ENCODE measurements at regions not wholly inside any gene's neighbourhood (a gene's known extent, or its start where the extent isn't known, plus 50 kb on each side); places are given as distances from the start of the nearest gene placed in this dataset.

GRCh38 chrX:118878977-118879376, 55.4 kb downstream of the ZCCHC12 start:
- Histone ChIP-seq H3K4me3 (replicated peaks; ENCODE audit: low read depth, low read length) (no peak overlapping the region), H3K36me3 (ENCODE audit: control insufficient read depth, insufficient read depth, low read length) (no peaks in the 10 kb centered on the region), H3K27me3 (replicated peaks; ENCODE audit: control insufficient read depth, insufficient read depth, low read length) (no peaks in the 10 kb centered on the region)
- peak; percentile 1 for DNase-seq (ENCODE audit: extremely low read depth, insufficient read length)
- TF ChIP-seq CTCF (IDR thresholded peaks at IDR 0.05; ENCODE audit: insufficient read depth, low read length, poor library complexity, severe bottlenecking) = no peak

- no peak for TF ChIP-seq CTCF (IDR thresholded peaks at IDR 0.05; ENCODE audit: insufficient read depth, low read length, poor library complexity, severe bottlenecking)
- DNase-seq (ENCODE audit: extremely low read depth, insufficient read length) = no peak
- H3K27me3 ChIP-seq (replicated peaks; ENCODE audit: control insufficient read depth, insufficient read depth, low read length) = no peaks in the 10 kb centered on the region
- no peak overlapping the region for H3K4me3 ChIP-seq (replicated peaks; ENCODE audit: low read depth, low read length)
- no peaks in the 10 kb centered on the region for H3K36me3 ChIP-seq (ENCODE audit: control insufficient read depth, insufficient read depth, low read length)
Observed at GRCh38 chrX:118879586-118879985, 56.0 kb downstream of the ZCCHC12 start.

- no peak for DNase-seq (ENCODE audit: extremely low read depth, insufficient read length)
- H3K4me3 ChIP-seq (replicated peaks; ENCODE audit: low read depth, low read length) = no peak overlapping the region
- H3K36me3 ChIP-seq (ENCODE audit: control insufficient read depth, insufficient read depth, low read length) = no peaks in the 10 kb centered on the region
- no peaks in the 10 kb centered on the region for H3K27me3 ChIP-seq (replicated peaks; ENCODE audit: control insufficient read depth, insufficient read depth, low read length)
- no peak for TF ChIP-seq CTCF (IDR thresholded peaks at IDR 0.05; ENCODE audit: insufficient read depth, low read length, poor library complexity, severe bottlenecking)
Observed at GRCh38 chrX:118883994-118884393, 60.4 kb downstream of the ZCCHC12 start.

GRCh38 chrX:118884552-118885138, 61.0 kb downstream of the ZCCHC12 start:
- no peak overlapping the region for H3K4me3 ChIP-seq (replicated peaks; ENCODE audit: low read depth, low read length)
- H3K27me3 ChIP-seq (replicated peaks; ENCODE audit: control insufficient read depth, insufficient read depth, low read length) = no peaks in the 10 kb centered on the region
- TF ChIP-seq CTCF (IDR thresholded peaks at IDR 0.05; ENCODE audit: insufficient read depth, low read length, poor library complexity, severe bottlenecking) = no peak
- no peaks in the 10 kb centered on the region for H3K36me3 ChIP-seq (ENCODE audit: control insufficient read depth, insufficient read depth, low read length)
- no peak for DNase-seq (ENCODE audit: extremely low read depth, insufficient read length)

- Histone ChIP-seq H3K27me3 (replicated peaks; ENCODE audit: control insufficient read depth, insufficient read depth, low read length) (no peaks in the 10 kb centered on the region), H3K36me3 (ENCODE audit: control insufficient read depth, insufficient read depth, low read length) (no peaks in the 10 kb centered on the region), H3K4me3 (replicated peaks; ENCODE audit: low read depth, low read length) (no peak overlapping the region)
- DNase-seq (ENCODE audit: extremely low read depth, insufficient read length) = no peak
- TF ChIP-seq CTCF (IDR thresholded peaks at IDR 0.05; ENCODE audit: insufficient read depth, low read length, poor library complexity, severe bottlenecking) = no peak
Observed at GRCh38 chrX:118893923-118894322, 70.3 kb downstream of the ZCCHC12 start.

GRCh38 chrX:118901991-118902390, 72.4 kb upstream of the LONRF3 start:
- Histone ChIP-seq H3K4me3 (replicated peaks; ENCODE audit: low read depth, low read length) (no peak overlapping the region), H3K27me3 (replicated peaks; ENCODE audit: control insufficient read depth, insufficient read depth, low read length) (no peaks in the 10 kb centered on the region), H3K36me3 (ENCODE audit: control insufficient read depth, insufficient read depth, low read length) (no peaks in the 10 kb centered on the region)
- DNase-seq (ENCODE audit: extremely low read depth, insufficient read length) = no peak
- no peak for TF ChIP-seq CTCF (IDR thresholded peaks at IDR 0.05; ENCODE audit: insufficient read depth, low read length, poor library complexity, severe bottlenecking)
